ENCODE measurements at regions not wholly inside any gene's neighbourhood (a gene's known extent, or its start where the extent isn't known, plus 50 kb on each side); places are given as distances from the start of the nearest gene placed in this dataset.

- Mint-ChIP-seq H3K27me3 (no peaks in the 10 kb centered on the region), H3K36me3 (no peaks in the 10 kb centered on the region), H3K9me3 (peaks cover 0 to 6% (median 0%) of the 10 kb centered on the region in 7 donors), H3K4me3 (no peak overlapping the region), H3K27ac (peak overlapping the region in 2 of 6 donors; percentile 3 to 11), H3K4me1 (peaks cover 0 to 6% (median 0%) of the 10 kb centered on the region in 3 donors)
- DNase-seq = no peak
- no peak for ATAC-seq (ENCODE audit: low read depth in 2 of 2)
These were observed 161.1 kb downstream of the CSNK1G3 start for GRCh38 chr5:123673107-123673506.

GRCh38 chr5:123671711-123672456 lies 159.9 kb downstream of the CSNK1G3 start:
- no peak for DNase-seq

GRCh38 chr5:123671042-123671441 lies 159.1 kb downstream of the CSNK1G3 start:
- H3K4me3 Mint-ChIP-seq = no peak overlapping the region
- H3K36me3 Mint-ChIP-seq = peaks cover 0 to under 1% of the 10 kb centered on the region in 2 donors
- DNase-seq = peak; percentile 42
- ATAC-seq (ENCODE audit: low read depth in 2 of 2) = no peak
- H3K9me3 Mint-ChIP-seq = peaks cover 0 to 3% (median 0%) of the 10 kb centered on the region in 7 donors
- H3K27ac Mint-ChIP-seq = no peak overlapping the region
- H3K27me3 Mint-ChIP-seq = no peaks in the 10 kb centered on the region
- H3K4me1 Mint-ChIP-seq = peaks cover 0 to 6% (median 0%) of the 10 kb centered on the region in 3 donors

More at GRCh38 chr5:123671711-123672456, 159.9 kb downstream of the CSNK1G3 start:
- Mint-ChIP-seq H3K4me1 (peaks cover 0 to 6% (median 0%) of the 10 kb centered on the region in 3 donors), H3K9me3 (peaks cover 0 to 5% (median 0%) of the 10 kb centered on the region in 7 donors), H3K36me3 (no peaks in the 10 kb centered on the region), H3K4me3 (no peak overlapping the region), H3K27ac (no peak overlapping the region), H3K27me3 (no peaks in the 10 kb centered on the region)
- ATAC-seq (ENCODE audit: low read depth in 2 of 2) = no peak

All from naive B cell (primary cell).